GM12891 (cell line): ENCODE measurements at regions not wholly inside any gene's neighbourhood (a gene's known extent, or its start where the extent isn't known, plus 50 kb on each side); places are given as distances from the start of the nearest gene placed in this dataset.

Source experiments
- DNase-seq: peaks from one replicate; pipeline ENCODE4 v3.0.0; 2011; ENCODE audit warnings: low spot score; ENCODE audit not compliant: insufficient read length
- FAIRE-seq: peaks from 2 replicates; lab custom pipeline; 2011; peaks lifted over from hg19 to GRCh38; lab: Jason Lieb, UNC
- PAX5 ChIP-seq: IDR thresholded peaks from 2 replicates; pipeline ENCODE4 v1.6.1; 2011; ENCODE audit warnings: low read length, moderate library complexity, mild to moderate bottlenecking; ENCODE audit not compliant: insufficient read depth, severe bottlenecking
- POLR2A ChIP-seq: IDR thresholded peaks from 2 replicates; pipeline ENCODE4 v1.6.1; 2011; ENCODE audit warnings: low read depth, low read length, control low read depth
- POLR2AphosphoS5 ChIP-seq: IDR thresholded peaks from 2 replicates; pipeline ENCODE4 v1.6.1; 2011; ENCODE audit warnings: low read depth, low read length, control low read depth
- POU2F2 ChIP-seq: IDR thresholded peaks from 2 replicates; pipeline ENCODE4 v1.6.1; 2011; ENCODE audit warnings: low read depth, mild to moderate bottlenecking, control low read depth, low read length, moderate library complexity
- SPI1 ChIP-seq: IDR thresholded peaks from 2 replicates; pipeline ENCODE4 v1.6.1; 2011; ENCODE audit warnings: low read depth, low read length, control low read depth
- TAF1 ChIP-seq: IDR thresholded peaks from 2 replicates; pipeline ENCODE4 v1.6.1; 2011; ENCODE audit warnings: low read depth, low read length, control low read depth

- DNase-seq (no peak), FAIRE-seq (peak; percentile 60)
These were observed 72.3 kb upstream of the SNTG2 start for GRCh38 chr2:878245-878930.

GRCh38 chr2:877747-878146 lies 72.9 kb upstream of the SNTG2 start:
- DNase-seq (no peak), FAIRE-seq (no peak)
- TF ChIP-seq POLR2AphosphoS5 (no peak), POLR2A (no peak), TAF1 (no peak), SPI1 (no peak), POU2F2 (no peak), PAX5 (no peak)

More at GRCh38 chr2:878245-878930, 72.3 kb upstream of the SNTG2 start:
- TF ChIP-seq SPI1 (no peak), POLR2A (no peak), POU2F2 (no peak), POLR2AphosphoS5 (no peak), TAF1 (no peak), PAX5 (no peak)

DNA sequence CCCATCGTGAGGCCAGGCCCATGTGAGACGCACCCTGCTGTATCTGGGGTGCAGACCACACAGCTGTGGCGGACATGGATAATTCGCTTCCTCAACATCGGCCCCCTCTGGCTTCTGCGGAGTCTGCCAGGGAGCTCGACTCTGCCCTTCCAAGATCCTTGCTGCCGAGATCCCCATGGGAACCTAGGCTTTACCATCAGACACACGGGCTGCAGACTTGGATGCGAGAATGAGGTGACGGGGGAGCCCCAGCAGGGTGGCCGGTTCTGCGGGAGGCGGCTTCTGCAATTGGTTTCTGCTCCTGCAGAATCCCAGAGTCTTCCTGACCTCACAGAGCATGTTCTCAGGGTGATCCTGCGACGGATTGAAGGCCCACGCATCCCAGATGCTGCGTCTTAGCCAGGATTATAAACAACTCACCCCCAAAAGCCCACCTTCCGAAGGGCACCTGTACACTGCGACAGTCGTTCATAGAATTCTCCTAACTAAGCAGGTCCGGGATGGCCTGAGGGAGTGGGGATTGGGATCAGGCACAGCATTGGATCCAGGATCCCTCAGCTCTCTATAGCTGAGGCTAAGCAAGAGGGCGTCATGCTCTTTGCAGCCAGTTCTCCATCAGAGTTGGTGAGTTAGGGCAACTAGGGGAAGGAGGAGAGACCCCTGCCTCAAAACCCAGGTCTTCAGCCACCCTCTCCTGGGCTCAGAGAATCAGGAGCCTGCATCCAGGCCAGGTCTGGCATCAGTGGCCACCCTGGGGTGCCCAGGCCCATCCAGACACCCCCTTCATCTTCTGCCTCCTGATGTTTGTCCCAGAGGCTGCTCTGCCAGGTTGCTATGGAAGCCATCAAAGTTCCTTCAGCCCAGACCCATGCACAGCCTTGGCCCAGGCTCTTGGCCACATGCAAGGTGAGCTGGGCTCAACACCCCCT lies 74.7 kb upstream of the SNTG2 start:
- TF ChIP-seq SPI1 (no peak), POLR2AphosphoS5 (no peak), PAX5 (no peak), POU2F2 (no peak), POLR2A (no peak), TAF1 (no peak)
- DNase-seq, result no peak
- no peak for FAIRE-seq

GRCh38 chr2:873651-874580 lies 76.7 kb upstream of the SNTG2 start:
- DNase-seq (no peak), FAIRE-seq (no peak)
- TF ChIP-seq POU2F2 (no peak), TAF1 (no peak), PAX5 (no peak), POLR2AphosphoS5 (no peak), POLR2A (no peak), SPI1 (no peak)

GRCh38 chr2:873027-873426 lies 77.6 kb upstream of the SNTG2 start:
- FAIRE-seq, result no peak
- no peak for TF ChIP-seq POLR2A
- TF ChIP-seq PAX5, result no peak
- no peak for TF ChIP-seq SPI1
- TF ChIP-seq TAF1, result no peak
- no peak for TF ChIP-seq POU2F2
- TF ChIP-seq POLR2AphosphoS5, result no peak
- DNase-seq, result no peak

DNA sequence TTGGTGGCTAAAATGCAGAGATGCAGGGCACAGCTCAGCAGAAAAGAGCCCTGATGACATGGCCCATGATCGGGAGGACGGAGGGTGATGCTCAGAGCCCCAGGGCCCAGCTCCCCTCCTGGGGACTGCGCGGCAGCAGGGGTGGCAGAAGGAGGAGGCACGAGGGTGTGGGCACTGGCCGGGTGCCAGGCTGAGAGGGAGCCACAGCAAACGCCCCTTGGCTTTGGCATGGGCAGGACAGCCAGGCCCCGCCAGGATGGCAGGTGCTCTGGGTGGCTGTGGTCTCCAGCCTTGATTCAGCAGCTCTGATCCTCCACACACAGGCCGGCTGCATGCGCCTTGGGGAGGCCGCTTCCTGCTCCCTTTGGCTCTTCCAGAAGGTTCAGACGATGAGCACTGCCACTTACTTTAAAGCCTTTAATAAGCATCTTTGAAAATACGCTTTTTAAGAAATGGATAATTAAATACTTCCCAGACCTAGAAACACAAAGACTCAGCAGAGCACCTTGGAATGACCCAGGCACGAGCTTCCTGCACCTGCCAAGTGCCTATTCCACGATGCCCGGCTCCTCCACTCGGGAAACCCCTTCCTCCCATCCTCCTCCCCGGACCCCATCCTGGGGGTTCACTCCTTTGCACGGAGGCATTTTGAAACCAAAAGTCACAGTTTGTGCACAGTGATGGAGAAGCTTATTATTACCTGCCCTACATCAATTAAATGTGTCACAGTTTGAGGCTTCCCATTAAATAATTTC lies 78.5 kb upstream of the SNTG2 start:
- no peak for FAIRE-seq
- TF ChIP-seq PAX5, result no peak
- no peak for TF ChIP-seq POU2F2
- no peak for TF ChIP-seq POLR2AphosphoS5
- TF ChIP-seq TAF1, result no peak
- TF ChIP-seq SPI1, result no peak
- no peak for TF ChIP-seq POLR2A
- no peak for DNase-seq

- no peak for TF ChIP-seq POU2F2
- no peak for TF ChIP-seq POLR2A
- TF ChIP-seq SPI1, result no peak
- no peak for TF ChIP-seq POLR2AphosphoS5
- no peak for TF ChIP-seq TAF1
- TF ChIP-seq PAX5, result no peak
- no peak for DNase-seq
- FAIRE-seq, result no peak
These were observed 79.4 kb upstream of the SNTG2 start for GRCh38 chr2:871175-871727.

DNA sequence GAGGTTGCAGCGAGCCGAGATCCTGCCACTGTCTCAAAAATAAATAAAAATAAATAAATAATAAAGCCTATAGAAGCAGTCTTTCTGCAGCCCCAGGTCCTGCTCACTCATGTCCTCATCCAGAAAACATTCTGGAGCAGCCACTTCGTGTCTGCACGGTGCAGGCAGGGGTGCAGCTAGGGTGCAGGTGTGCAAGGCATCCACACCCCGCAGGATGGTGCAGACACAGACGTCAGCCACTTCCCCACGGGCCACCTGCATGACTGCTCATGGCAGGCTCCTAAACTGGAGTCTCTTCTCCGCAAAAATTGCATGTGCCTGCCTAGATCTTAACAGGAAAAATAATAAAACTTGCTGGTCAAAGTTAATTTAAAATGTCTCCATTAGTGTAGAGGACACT lies 80.2 kb upstream of the SNTG2 start:
- no peak for FAIRE-seq

More for the DNA sequence above, 80.2 kb upstream of the SNTG2 start:
- DNase-seq, result no peak
- TF ChIP-seq SPI1 (no peak), TAF1 (no peak), POLR2A (no peak), PAX5 (no peak), POU2F2 (no peak), POLR2AphosphoS5 (no peak)
